ENCODE measurements at regions not wholly inside any gene's neighbourhood (a gene's known extent, or its start where the extent isn't known, plus 50 kb on each side); places are given as distances from the start of the nearest gene placed in this dataset.

DNA sequence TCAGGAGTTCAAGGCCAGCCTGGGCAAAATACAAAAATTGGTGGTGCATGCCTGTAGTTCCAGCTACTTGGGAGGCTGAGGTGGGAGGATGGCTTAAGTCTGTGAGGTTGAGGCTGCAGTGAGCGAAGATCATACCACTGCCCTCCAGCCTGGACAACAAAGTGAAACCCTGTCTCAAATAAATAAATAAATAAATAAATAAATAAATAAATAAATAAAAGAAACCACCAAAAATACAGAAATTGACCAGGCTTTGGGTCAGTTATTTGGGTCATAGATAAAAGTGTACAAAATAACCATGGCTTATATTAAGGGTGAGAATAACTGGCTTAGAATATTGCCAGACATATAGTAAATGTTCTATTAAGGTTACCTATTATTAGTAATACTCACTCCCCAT is 129.2 kb downstream of the NEUROD6 start:
- TF ChIP-seq, protein P1, sequence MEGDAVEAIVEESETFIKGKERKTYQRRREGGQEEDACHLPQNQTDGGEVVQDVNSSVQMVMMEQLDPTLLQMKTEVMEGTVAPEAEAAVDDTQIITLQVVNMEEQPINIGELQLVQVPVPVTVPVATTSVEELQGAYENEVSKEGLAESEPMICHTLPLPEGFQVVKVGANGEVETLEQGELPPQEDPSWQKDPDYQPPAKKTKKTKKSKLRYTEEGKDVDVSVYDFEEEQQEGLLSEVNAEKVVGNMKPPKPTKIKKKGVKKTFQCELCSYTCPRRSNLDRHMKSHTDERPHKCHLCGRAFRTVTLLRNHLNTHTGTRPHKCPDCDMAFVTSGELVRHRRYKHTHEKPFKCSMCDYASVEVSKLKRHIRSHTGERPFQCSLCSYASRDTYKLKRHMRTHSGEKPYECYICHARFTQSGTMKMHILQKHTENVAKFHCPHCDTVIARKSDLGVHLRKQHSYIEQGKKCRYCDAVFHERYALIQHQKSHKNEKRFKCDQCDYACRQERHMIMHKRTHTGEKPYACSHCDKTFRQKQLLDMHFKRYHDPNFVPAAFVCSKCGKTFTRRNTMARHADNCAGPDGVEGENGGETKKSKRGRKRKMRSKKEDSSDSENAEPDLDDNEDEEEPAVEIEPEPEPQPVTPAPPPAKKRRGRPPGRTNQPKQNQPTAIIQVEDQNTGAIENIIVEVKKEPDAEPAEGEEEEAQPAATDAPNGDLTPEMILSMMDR (IDR thresholded peaks at IDR 0.05; ENCODE audit: low read depth, low read length, poor library complexity, severe bottlenecking) = no peak
- TF ChIP-seq EZH2phosphoT487 (IDR thresholded peaks at IDR 0.05; ENCODE audit: borderline replicate concordance, low read length) = no peak
